ENCODE measurements at regions not wholly inside any gene's neighbourhood (a gene's known extent, or its start where the extent isn't known, plus 50 kb on each side); places are given as distances from the start of the nearest gene placed in this dataset.

- intact Hi-C loops (cut with micrococcal nuclease): no loop called here
- H3K79me2 ChIP-seq (ENCODE audit: control insufficient read depth, insufficient read depth, low read length): peaks cover 31% of the 10 kb centered on the region
- H3K9me3 ChIP-seq (replicated peaks; ENCODE audit: control insufficient read depth, insufficient read depth, low read depth, low read length): 0 out of 2 replicates have a peak, but pooled peaks cover 1% of the 10 kb centered on the region
- ChIA-PET CTCF (ENCODE audit: low intra/inter-chr PET ratio) (no interaction called here), POLR2A (no interaction called here)
- no TSS peak for BruUV-seq (replicated peaks)
- ATAC-seq (no peak), DNase-seq (ENCODE audit: extremely low read depth in 1 of 4, low spot score in 3 of 4) (no peak), FAIRE-seq (no peak)
- no peaks in the 10 kb centered on the region for H3K4me1 ChIP-seq (replicated peaks in 1 of 2; ENCODE audit: control insufficient read depth in 2 of 2, insufficient read depth in 2 of 2, low read length in 2 of 2)
- in situ Hi-C loops (cut with MboI): no loop called here
- no peak overlapping the region for H3K9ac ChIP-seq (ENCODE audit: insufficient read depth in 1 of 2, low read depth in 2 of 2, low read length in 2 of 2)
- no peak overlapping the region for H3K4me3 ChIP-seq
- no peaks in the 10 kb centered on the region for H3K27me3 ChIP-seq (ENCODE audit: control insufficient read depth in 2 of 2, insufficient read depth in 2 of 2, low read length in 2 of 2)
- 80% methylated on average over 1 of the region's 1 CpG for WGBS (ENCODE audit: insufficient coverage, low coverage, missing lambda C conversion rate)
- no peak overlapping the region for H3K4me2 ChIP-seq (ENCODE audit: insufficient read depth, low read length)
- H3K27ac ChIP-seq (ENCODE audit: extremely low read depth, low read depth, low read length): no peak overlapping the region
- peaks cover 32% of the 10 kb centered on the region; the same call in 1 of the 3 replicates for H3K36me3 ChIP-seq (ENCODE audit: control insufficient read depth, insufficient read depth, low read length)
- no peak overlapping the region for H2AFZ ChIP-seq (ENCODE audit: low read depth, low read length)
- H3K9me1 ChIP-seq (ENCODE audit: control insufficient read depth, insufficient read depth, low read length): no peaks in the 10 kb centered on the region
- no peaks in the 10 kb centered on the region for H4K20me1 ChIP-seq (replicated peaks; ENCODE audit: control insufficient read depth, insufficient read depth, low read length)
- no peak for TF ChIP-seq MYC (IDR thresholded peaks at IDR 0.05; ENCODE audit: low read depth, low read length)
- no peak for TF ChIP-seq MYC (CRISPR knock-in tag; IDR thresholded peaks at IDR 0.05; ENCODE audit: borderline replicate concordance, low read depth)
- TF ChIP-seq SRSF7 (optimal IDR thresholded peaks at IDR 0.05; ENCODE audit: low read depth, low read length): no peak
- TF ChIP-seq MAZ (CRISPR knock-in tag; conservative IDR thresholded peaks at IDR 0.05 in 1 of 2, IDR thresholded peaks at IDR 0.05 in 1 of 2): no peak
- TF ChIP-seq STAT5B (CRISPR knock-in tag; IDR thresholded peaks at IDR 0.05): no peak
- TF ChIP-seq MGA (IDR thresholded peaks at IDR 0.05): no peak
- no peak for TF ChIP-seq SIN3B (IDR thresholded peaks at IDR 0.05; ENCODE audit: low read depth)
- no peak for TF ChIP-seq NFE2 (IDR thresholded peaks at IDR 0.05; ENCODE audit: low read depth)
- no peak for TF ChIP-seq HNRNPUL1 (IDR thresholded peaks at IDR 0.05; ENCODE audit: low read length)
These were observed 804.1 kb upstream of the CITED2 start for GRCh38 chr6:140178520-140178919.

Data from K562 (cell line).